Kidney epithelial cell (primary cell): ENCODE measurements at regions not wholly inside any gene's neighbourhood (a gene's known extent, or its start where the extent isn't known, plus 50 kb on each side); places are given as distances from the start of the nearest gene placed in this dataset.

Source experiments
- DNase-seq: peaks from one replicate; pipeline ENCODE4 v3.0.0-alpha.2; 2010; ENCODE audit warnings: low read depth
- H3K27me3 ChIP-seq: 2 replicates; pipeline ENCODE4 v1.6.0; 2011; ENCODE audit warnings: low read length; ENCODE audit not compliant: control insufficient read depth, insufficient read depth
- H3K36me3 ChIP-seq: 2 replicates; pipeline ENCODE4 v1.5.1; 2011; ENCODE audit warnings: low read length; ENCODE audit not compliant: control insufficient read depth, insufficient read depth
- H3K4me3 ChIP-seq: 2 replicates; pipeline ENCODE4 v1.5.1; 2011; ENCODE audit warnings: low read depth, mild to moderate bottlenecking, control low read depth, low read length
- TF ChIP-seq, protein P1 (sequence below): IDR thresholded peaks from 2 replicates; pipeline ENCODE4 v1.5.1; 2011; ENCODE audit warnings: mild to moderate bottlenecking, moderate library complexity, low read length, control low read depth, inconsistent platforms; ENCODE audit not compliant: insufficient read depth, poor library complexity, severe bottlenecking

DNA sequence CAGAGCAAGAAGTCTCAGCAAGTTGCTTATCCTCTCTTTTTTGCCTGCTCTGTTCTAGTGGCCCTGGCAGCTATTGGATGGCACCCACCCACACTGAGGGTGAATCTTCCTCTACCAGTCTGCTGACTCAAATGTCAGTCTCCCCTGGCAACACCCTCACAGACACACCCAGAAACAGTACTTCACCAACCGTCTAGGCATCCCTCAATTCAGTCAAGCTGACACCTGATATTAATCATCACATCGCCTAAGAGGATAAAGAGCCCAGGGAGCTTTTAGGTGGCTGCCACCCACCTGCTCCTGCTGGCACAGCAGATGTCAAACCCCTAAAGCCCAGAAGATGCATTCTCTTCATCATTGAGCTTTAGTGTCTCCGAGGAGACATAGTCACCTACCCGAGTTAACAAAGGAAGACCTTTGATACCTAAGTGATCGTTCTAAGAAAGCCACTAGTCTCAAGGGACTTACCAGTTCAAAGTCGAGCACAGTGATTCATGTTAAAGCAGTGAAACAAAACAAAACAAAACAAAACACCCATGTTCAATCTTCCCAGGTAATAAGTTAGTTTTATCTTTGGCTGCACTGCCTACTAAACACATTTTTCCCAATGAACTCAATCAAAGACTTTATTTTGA, 97.7 kb upstream of the KCNQ5 start:
- Histone ChIP-seq H3K27me3 (no peaks in the 10 kb centered on the region), H3K36me3 (no peaks in the 10 kb centered on the region), H3K4me3 (no peak overlapping the region)
- DNase-seq = no peak
- TF ChIP-seq, protein P1, sequence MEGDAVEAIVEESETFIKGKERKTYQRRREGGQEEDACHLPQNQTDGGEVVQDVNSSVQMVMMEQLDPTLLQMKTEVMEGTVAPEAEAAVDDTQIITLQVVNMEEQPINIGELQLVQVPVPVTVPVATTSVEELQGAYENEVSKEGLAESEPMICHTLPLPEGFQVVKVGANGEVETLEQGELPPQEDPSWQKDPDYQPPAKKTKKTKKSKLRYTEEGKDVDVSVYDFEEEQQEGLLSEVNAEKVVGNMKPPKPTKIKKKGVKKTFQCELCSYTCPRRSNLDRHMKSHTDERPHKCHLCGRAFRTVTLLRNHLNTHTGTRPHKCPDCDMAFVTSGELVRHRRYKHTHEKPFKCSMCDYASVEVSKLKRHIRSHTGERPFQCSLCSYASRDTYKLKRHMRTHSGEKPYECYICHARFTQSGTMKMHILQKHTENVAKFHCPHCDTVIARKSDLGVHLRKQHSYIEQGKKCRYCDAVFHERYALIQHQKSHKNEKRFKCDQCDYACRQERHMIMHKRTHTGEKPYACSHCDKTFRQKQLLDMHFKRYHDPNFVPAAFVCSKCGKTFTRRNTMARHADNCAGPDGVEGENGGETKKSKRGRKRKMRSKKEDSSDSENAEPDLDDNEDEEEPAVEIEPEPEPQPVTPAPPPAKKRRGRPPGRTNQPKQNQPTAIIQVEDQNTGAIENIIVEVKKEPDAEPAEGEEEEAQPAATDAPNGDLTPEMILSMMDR = no peak

- Histone ChIP-seq H3K4me3 (no peak overlapping the region), H3K36me3 (no peaks in the 10 kb centered on the region), H3K27me3 (no peaks in the 10 kb centered on the region)
- TF ChIP-seq, protein P1 = no peak
- no peak for DNase-seq
Measured at GRCh38 chr6:72525821-72526510, 95.9 kb upstream of the KCNQ5 start.

DNA sequence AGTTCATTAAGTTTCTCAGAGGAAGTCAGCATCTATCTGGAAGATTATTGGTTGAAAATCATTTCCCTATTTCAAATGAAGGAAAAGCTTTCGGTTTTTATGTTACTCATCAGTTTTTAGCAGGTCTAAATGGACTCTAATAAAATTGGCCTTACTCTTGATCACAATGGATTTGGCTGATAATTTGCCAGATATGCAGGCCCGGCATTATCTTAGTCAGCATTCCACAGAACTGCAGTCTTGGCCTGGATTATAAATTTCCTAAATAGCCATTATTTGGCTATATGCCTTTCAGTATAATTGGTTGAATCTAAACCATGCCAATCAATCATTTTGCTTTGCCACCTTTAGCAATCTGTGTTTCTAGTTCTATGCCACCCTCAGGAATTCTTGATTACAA, 91.7 kb upstream of the KCNQ5 start:
- TF ChIP-seq, protein P1 = no peak
- DNase-seq = no peak

GRCh38 chr6:72530750-72531149, 91.1 kb upstream of the KCNQ5 start:
- Histone ChIP-seq H3K36me3 (no peaks in the 10 kb centered on the region), H3K27me3 (no peaks in the 10 kb centered on the region), H3K4me3 (no peak overlapping the region)
- DNase-seq = no peak
- TF ChIP-seq, protein P1 = no peak

More for the DNA sequence above, 91.7 kb upstream of the KCNQ5 start:
- Histone ChIP-seq H3K27me3 (no peaks in the 10 kb centered on the region), H3K4me3 (no peak overlapping the region), H3K36me3 (no peaks in the 10 kb centered on the region)

DNA sequence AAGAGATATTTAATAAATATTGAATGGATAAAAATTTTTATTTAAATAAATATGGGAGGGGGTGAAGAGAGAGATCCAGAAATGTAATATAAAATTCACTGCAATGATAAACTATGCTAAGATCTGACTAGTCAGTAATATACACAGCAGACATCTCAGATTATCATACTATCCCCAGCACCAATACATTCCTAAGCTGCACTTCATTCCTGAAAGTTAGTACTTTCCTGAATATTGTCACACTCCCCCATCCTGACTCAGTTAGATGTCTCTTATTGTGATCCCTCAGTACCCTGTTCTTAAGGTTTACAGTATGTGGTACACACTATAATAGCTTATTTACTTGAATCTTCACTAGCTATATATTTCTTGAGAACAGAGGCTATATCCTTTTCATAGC, 88.3 kb upstream of the KCNQ5 start:
- H3K27me3 ChIP-seq = no peaks in the 10 kb centered on the region
- no peak overlapping the region for H3K4me3 ChIP-seq
- no peak for DNase-seq
- TF ChIP-seq, protein P1 = no peak
- no peaks in the 10 kb centered on the region for H3K36me3 ChIP-seq
